GM08714 (cell line): ENCODE measurements at regions not wholly inside any gene's neighbourhood (a gene's known extent, or its start where the extent isn't known, plus 50 kb on each side); places are given as distances from the start of the nearest gene placed in this dataset.

Experiments
- H3K4me3 ChIP-seq: fragments of 200-500 bp; sonication (Bioruptor generic); 2 replicates; pipeline ENCODE4 v1.5.1; 2014; ENCODE audit warnings: mild to moderate bottlenecking, low read length, inconsistent platforms
- ZNF274 ChIP-seq: IDR thresholded peaks from 2 replicates; pipeline ENCODE4 v1.6.1; 2012; ENCODE audit warnings: mild to moderate bottlenecking, low read depth, low read length

GRCh38 chr16:72536723-72537435, 364.9 kb upstream of the PMFBP1 start:
- no peak for TF ChIP-seq ZNF274
- no peak overlapping the region for H3K4me3 ChIP-seq

GRCh38 chr16:72532906-72533410, 361.0 kb upstream of the PMFBP1 start:
- H3K4me3 ChIP-seq, result no peak overlapping the region
- TF ChIP-seq ZNF274, result no peak

- H3K4me3 ChIP-seq, result no peak overlapping the region
- TF ChIP-seq ZNF274, result no peak
Measured at GRCh38 chr16:72530434-72530833, 358.5 kb upstream of the PMFBP1 start.

- no peak overlapping the region for H3K4me3 ChIP-seq
- no peak for TF ChIP-seq ZNF274
Measured at GRCh38 chr16:72523087-72523486, 351.1 kb upstream of the PMFBP1 start.

GRCh38 chr16:72517154-72517553, 345.2 kb upstream of the PMFBP1 start:
- no peak for TF ChIP-seq ZNF274
- no peak overlapping the region for H3K4me3 ChIP-seq

GRCh38 chr16:72511171-72511570, 339.2 kb upstream of the PMFBP1 start:
- TF ChIP-seq ZNF274, result no peak

GRCh38 chr16:72508191-72508590, 336.2 kb upstream of the PMFBP1 start:
- no peak for TF ChIP-seq ZNF274

More at GRCh38 chr16:72511171-72511570, 339.2 kb upstream of the PMFBP1 start:
- H3K4me3 ChIP-seq, result no peak overlapping the region

GRCh38 chr16:72502594-72503005, 330.6 kb upstream of the PMFBP1 start:
- no peak for TF ChIP-seq ZNF274
- H3K4me3 ChIP-seq, result no peak overlapping the region

More at GRCh38 chr16:72508191-72508590, 336.2 kb upstream of the PMFBP1 start:
- H3K4me3 ChIP-seq, result no peak overlapping the region

GRCh38 chr16:72501739-72502593, 330.0 kb upstream of the PMFBP1 start:
- no peak for TF ChIP-seq ZNF274
- no peak overlapping the region for H3K4me3 ChIP-seq

GRCh38 chr16:72500545-72500944, 328.6 kb upstream of the PMFBP1 start:
- no peak for TF ChIP-seq ZNF274
- H3K4me3 ChIP-seq, result no peak overlapping the region

GRCh38 chr16:72493716-72494415, 321.9 kb upstream of the PMFBP1 start:
- H3K4me3 ChIP-seq, result no peak overlapping the region
- TF ChIP-seq ZNF274, result no peak

- no peak overlapping the region for H3K4me3 ChIP-seq
- no peak for TF ChIP-seq ZNF274
Measured at GRCh38 chr16:72487283-72487682, 315.3 kb upstream of the PMFBP1 start.

GRCh38 chr16:72482695-72483094, 310.7 kb upstream of the PMFBP1 start:
- H3K4me3 ChIP-seq, result no peak overlapping the region
- TF ChIP-seq ZNF274, result no peak

- TF ChIP-seq ZNF274, result no peak
- H3K4me3 ChIP-seq, result no peak overlapping the region
Measured at GRCh38 chr16:72481419-72481818, 309.5 kb upstream of the PMFBP1 start.
